IMR-90 (cell line): ENCODE measurements at regions not wholly inside any gene's neighbourhood (a gene's known extent, or its start where the extent isn't known, plus 50 kb on each side); places are given as distances from the start of the nearest gene placed in this dataset.

ENCODE experiments used
- ATAC-seq: fragments of 200-7000 bp; cut with Tn5 transposase; 2 replicates; pipeline ENCODE4 v1.9.1; 2020; ENCODE audit warnings: low read depth, mild to moderate bottlenecking, moderate library complexity
- BruUV-seq: library from RNA; stranded (reverse); fragments of 400-500 nt; replicated peaks from 2 replicates; lab custom pipeline; 2021; lab: Mats Ljungman, UMichigan
- CTCF ChIA-PET: fragments of 300-600 bp; formaldehyde crosslinking; extraction: SDS; loops from one replicate; lab custom pipeline; 2021; ENCODE audit warnings: antibody characterized with exemption; lab: Yijun Ruan, JAX
- POLR2A ChIA-PET: fragments of 300-600 bp; sonication (Branson Sonifier 250); formaldehyde crosslinking; loops from one replicate; lab custom pipeline; 2022; ENCODE audit warnings: antibody characterized with exemption; ENCODE audit not compliant: unreplicated experiment; lab: Charles Lee
- DNase-seq: peaks from one replicate; pipeline ENCODE4 v3.0.0; 2013
- H2AFZ ChIP-seq: replicated peaks from 2 replicates; pipeline ENCODE3; 2013; ENCODE audit warnings: low read length, mild to moderate bottlenecking; ENCODE audit not compliant: poor library complexity
- H2AK5ac ChIP-seq: 2 replicates; pipeline ENCODE4 v1.6.1; 2013; ENCODE audit warnings: low read depth, low read length, inconsistent platforms
- H2AK9ac ChIP-seq: replicated peaks from 2 replicates; pipeline ENCODE3; 2013; ENCODE audit warnings: mild to moderate bottlenecking, low read depth, low read length, moderate library complexity; ENCODE audit not compliant: poor library complexity
- H2BK120ac ChIP-seq: 2 replicates; pipeline ENCODE4 v1.6.1; 2013; ENCODE audit warnings: low read depth, low read length, inconsistent platforms
- H2BK15ac ChIP-seq: 3 replicates; pipeline ENCODE4 v1.6.1; 2013; ENCODE audit warnings: low read depth, low read length, inconsistent platforms
- H2BK20ac ChIP-seq: 2 replicates; pipeline ENCODE4 v1.6.1; 2013; ENCODE audit warnings: low read depth, mild to moderate bottlenecking, inconsistent platforms, low read length, moderate library complexity
- H2BK5ac ChIP-seq: 2 replicates; pipeline ENCODE4 v1.6.1; 2013; ENCODE audit warnings: mild to moderate bottlenecking, low read depth, low read length, inconsistent platforms; ENCODE audit not compliant: poor library complexity, severe bottlenecking
- H3K14ac ChIP-seq: replicated peaks from 2 replicates; pipeline ENCODE4 v1.6.1; 2013; ENCODE audit warnings: low read depth, low read length, inconsistent platforms
- H3K18ac ChIP-seq: 2 replicates; pipeline ENCODE4 v1.6.1; 2013; ENCODE audit warnings: low read depth, low read length, control low read depth
- H3K23ac ChIP-seq: 2 replicates; pipeline ENCODE4 v1.6.1; 2013; ENCODE audit warnings: low read depth, low read length, inconsistent platforms
- H3K27ac ChIP-seq: 2 replicates; pipeline ENCODE4 v1.5.1; 2013; ENCODE audit warnings: mild to moderate bottlenecking, control low read depth, low read length; ENCODE audit not compliant: insufficient read depth
- H3K27me3 ChIP-seq: 2 replicates; pipeline ENCODE4 v1.6.1; 2013; ENCODE audit warnings: low read length; ENCODE audit not compliant: control insufficient read depth, insufficient read depth
- H3K36me3 ChIP-seq: 2 replicates; pipeline ENCODE4 v1.6.1; 2013; ENCODE audit warnings: low read length, mixed read lengths; ENCODE audit not compliant: control insufficient read depth, insufficient read depth
- H3K4ac ChIP-seq: 2 replicates; pipeline ENCODE4 v1.6.1; 2013; ENCODE audit warnings: low read depth, low read length, inconsistent platforms
- H3K4me1 ChIP-seq: 2 replicates; pipeline ENCODE4 v1.6.1; 2013; ENCODE audit warnings: low read length, mixed read lengths; ENCODE audit not compliant: control insufficient read depth, insufficient read depth
- H3K4me2 ChIP-seq: 2 replicates; pipeline ENCODE4 v1.6.1; 2013; ENCODE audit warnings: low read depth, mild to moderate bottlenecking, control low read depth, low read length, moderate library complexity
- H3K4me3 ChIP-seq: 2 replicates; pipeline ENCODE4 v1.5.1; 2013; ENCODE audit warnings: low read depth, mild to moderate bottlenecking, control low read depth, low read length, moderate library complexity; ENCODE audit not compliant: insufficient read depth
- H3K56ac ChIP-seq: 2 replicates; pipeline ENCODE4 v1.6.1; 2013; ENCODE audit warnings: low read length, inconsistent platforms; ENCODE audit not compliant: insufficient read depth; ENCODE audit errors: extremely low read depth
- H3K79me1 ChIP-seq, 2 experiments: 2 replicates each; pipeline ENCODE4 v1.6.1; 2013; ENCODE audit warnings: low read length in 2 of 2, inconsistent platforms in 1 of 2, low read depth in 1 of 2
- H3K9ac ChIP-seq: 2 replicates; pipeline ENCODE4 v1.6.1; 2013; ENCODE audit warnings: low read depth, low read length, control low read depth
- H3K9me1 ChIP-seq: 2 replicates; pipeline ENCODE4 v1.6.1; 2013; ENCODE audit warnings: low read length, inconsistent platforms; ENCODE audit not compliant: insufficient read depth
- H3K9me3 ChIP-seq: 2 replicates; pipeline ENCODE4 v1.6.1; 2013; ENCODE audit warnings: low read length; ENCODE audit not compliant: control insufficient read depth, insufficient read depth
- H4K20me1 ChIP-seq: 2 replicates; pipeline ENCODE4 v1.6.1; 2013; ENCODE audit warnings: low read length, inconsistent platforms; ENCODE audit not compliant: insufficient read depth
- H4K5ac ChIP-seq: 2 replicates; pipeline ENCODE4 v1.6.1; 2013; ENCODE audit warnings: mild to moderate bottlenecking, low read depth, low read length, control low read depth
- H4K8ac ChIP-seq, 2 experiments: 2 replicates each; pipeline ENCODE4 v1.6.1; 2013; ENCODE audit warnings: low read depth in 2 of 2, low read length in 2 of 2, control low read depth in 1 of 2, inconsistent platforms in 1 of 2
- H4K91ac ChIP-seq: 2 replicates; pipeline ENCODE4 v1.6.1; 2013; ENCODE audit warnings: low read depth, low read length, inconsistent platforms; ENCODE audit not compliant: insufficient read depth
- BHLHE40 ChIP-seq: fragments of 150-350 bp; IDR thresholded peaks from 2 replicates; pipeline ENCODE4 v1.6.1; 2016; ENCODE audit warnings: mild to moderate bottlenecking, low read depth, low read length
- CEBPB ChIP-seq: IDR thresholded peaks from 2 replicates; pipeline ENCODE4 v1.6.1; 2012; ENCODE audit warnings: low read depth, low read length, improper control_type of control experiment
- CHD1 ChIP-seq: IDR thresholded peaks from 2 replicates; pipeline ENCODE4 v1.6.1; 2012; ENCODE audit warnings: low read depth, low read length, improper control_type of control experiment
- CTCF ChIP-seq: conservative IDR thresholded peaks from 2 replicates; pipeline ENCODE4 v1.5.1; 2012; ENCODE audit warnings: mild to moderate bottlenecking, low read depth, low read length, improper control_type of control experiment
- ELK1 ChIP-seq: fragments of 150-350 bp; IDR thresholded peaks from 2 replicates; pipeline ENCODE4 v1.6.1; 2016; ENCODE audit warnings: low read depth, mild to moderate bottlenecking, low read length, moderate library complexity, borderline replicate concordance
- FOS ChIP-seq: fragments of 150-350 bp; IDR thresholded peaks from 2 replicates; pipeline ENCODE4 v1.6.1; 2016; ENCODE audit warnings: low read depth, low read length
- MAFK ChIP-seq: IDR thresholded peaks from 2 replicates; pipeline ENCODE4 v1.6.1; 2012; ENCODE audit warnings: low read depth, low read length, improper control_type of control experiment
- MAZ ChIP-seq: IDR thresholded peaks from 2 replicates; pipeline ENCODE4 v1.6.1; 2012; ENCODE audit warnings: low read depth, mild to moderate bottlenecking, low read length, improper control_type of control experiment, moderate library complexity, borderline replicate concordance
- MXI1 ChIP-seq: IDR thresholded peaks from 2 replicates; pipeline ENCODE4 v1.6.1; 2012; ENCODE audit warnings: low read depth, mild to moderate bottlenecking, low read length, moderate library complexity, borderline replicate concordance
- NFE2L2 ChIP-seq: fragments of 150-350 bp; IDR thresholded peaks from 2 replicates; pipeline ENCODE4 v1.6.1; 2016; ENCODE audit warnings: low read depth, mild to moderate bottlenecking, low read length
- POLR2A ChIP-seq: IDR thresholded peaks from 2 replicates; pipeline ENCODE4 v1.6.1; 2012; ENCODE audit warnings: mild to moderate bottlenecking, low read depth, low read length
- RAD21 ChIP-seq: IDR thresholded peaks from 2 replicates; pipeline ENCODE4 v1.6.1; 2012; ENCODE audit warnings: low read length, improper control_type of control experiment
- RCOR1 ChIP-seq: IDR thresholded peaks from 2 replicates; pipeline ENCODE4 v1.6.1; 2012; ENCODE audit warnings: mild to moderate bottlenecking, low read length, improper control_type of control experiment; ENCODE audit not compliant: insufficient replicate concordance
- RFX5 ChIP-seq: IDR thresholded peaks from 2 replicates; pipeline ENCODE4 v1.8.0; 2012; ENCODE audit warnings: low read depth, mild to moderate bottlenecking, low read length, moderate library complexity
- SMC3 ChIP-seq: fragments of 150-350 bp; IDR thresholded peaks from 2 replicates; pipeline ENCODE4 v1.6.1; 2016; ENCODE audit warnings: low read depth, mild to moderate bottlenecking, antibody characterized with exemption, low read length, moderate library complexity
- USF2 ChIP-seq: fragments of 150-350 bp; IDR thresholded peaks from 2 replicates; pipeline ENCODE4 v1.6.1; 2017; ENCODE audit warnings: mild to moderate bottlenecking, antibody characterized with exemption, low read length, low read depth
- WGBS, 2 experiments: methylation state at CpG; one replicate each; pipeline versions ENCODE4 v1.1.5 to v1.1.7; 2013; ENCODE audit warnings: missing lambda C conversion rate in 2 of 2; ENCODE audit not compliant: insufficient read length in 1 of 2; ENCODE audit errors: extremely low coverage in 2 of 2; 5-methylcytosine and 5-hydroxymethylcytosine counted together
- dilution Hi-C: fragments of 300-500 bp; cut with HindIII; formaldehyde crosslinking; loops from one replicate; pipeline ENCODE4 v1.14.3; 2018; ENCODE audit warnings: low sequenced_read_pairs; ENCODE audit not compliant: unreplicated experiment
- in situ Hi-C: fragments of 300-500 bp; cut with MboI; formaldehyde crosslinking; loops from 3 replicates; pipeline ENCODE4 v1.14.3; 2019; ENCODE audit warnings: low sequenced_read_pairs, inconsistent platforms, mixed read lengths
- intact Hi-C: fragments of 100-400 bp; cut with micrococcal nuclease; formaldehyde crosslinking; loops from 2 replicates; pipeline ENCODE4 v1.10.0; 2022

GRCh38 chr14:51781381-51781780, 79.0 kb upstream of the GNG2 start:
- POLR2A ChIA-PET, result no interaction called here
- BruUV-seq, result no TSS peak

More at GRCh38 chr14:51781381-51781780, 79.0 kb upstream of the GNG2 start:
- Histone ChIP-seq H2AK9ac (no peak overlapping the region), H2BK5ac (no peak overlapping the region), H3K36me3 (no peaks in the 10 kb centered on the region), H4K91ac (no peak overlapping the region), H3K9me3 (peaks cover 9% of the 10 kb centered on the region), H3K9me1 (no peaks in the 10 kb centered on the region), H3K56ac (no peak overlapping the region), H2BK15ac (no peak overlapping the region), H2AK5ac (no peak overlapping the region), H3K9ac (no peak overlapping the region), H3K18ac (no peak overlapping the region), H3K23ac (no peak overlapping the region), H2BK120ac (no peak overlapping the region), H4K8ac (no peak overlapping the region), H3K27me3 (no peaks in the 10 kb centered on the region), H3K4ac (no peak overlapping the region), H3K79me1 (no peaks in the 10 kb centered on the region; a peak in 1 of 4 replicates), H3K27ac (no peak overlapping the region), H2BK20ac (no peak overlapping the region), H3K4me3 (no peak overlapping the region), H4K20me1 (no peaks in the 10 kb centered on the region), H3K4me1 (no peaks in the 10 kb centered on the region), H2AFZ (no peak overlapping the region), H4K5ac (no peak overlapping the region), H3K4me2 (no peak overlapping the region), H3K14ac (no peak overlapping the region)
- in situ Hi-C loops (loop anchor here (10.0 kb wide), 1 partner anchor 193 kb away; no protein-coding TSS in a partner anchor), intact Hi-C loops (loop anchor here (2.0 kb wide), 1 partner anchor 349 kb away; no protein-coding TSS in a partner anchor), dilution Hi-C loops (no loop called here)
- no peak for DNase-seq
- ATAC-seq, result no peak
- TF ChIP-seq NFE2L2 (no peak), MAZ (no peak), USF2 (no peak), BHLHE40 (no peak), CHD1 (no peak), ELK1 (no peak), RAD21 (no peak), CEBPB (no peak), FOS (no peak), MAFK (no peak), POLR2A (no peak), SMC3 (no peak), RFX5 (no peak), CTCF (no peak), MXI1 (no peak), RCOR1 (no peak)
- no CpG with 5 or more reads among the region's 7 CpGs for WGBS, 2 experiments
- CTCF ChIA-PET, result interaction anchor here (2.8 kb wide), 1 partner anchor 499 kb away, joined by 12 read pairs; no protein-coding TSS in a partner anchor
